PC-3 (cell line): ENCODE measurements at regions not wholly inside any gene's neighbourhood (a gene's known extent, or its start where the extent isn't known, plus 50 kb on each side); places are given as distances from the start of the nearest gene placed in this dataset.

Experiments used
- ATAC-seq: fragments of 200-7000 bp; cut with Tn5 transposase; 2 replicates; pipeline ENCODE4 v1.9.1; 2020; ENCODE audit warnings: mild to moderate bottlenecking, moderate library complexity
- BruUV-seq: library from RNA; stranded (reverse); fragments of 400-500 nt; replicated peaks from 2 replicates; lab custom pipeline; 2021; lab: Mats Ljungman, UMichigan
- CTCF ChIA-PET: fragments of 300-600 bp; sonication (Branson Sonifier 250); formaldehyde crosslinking; loops from one replicate; lab custom pipeline; 2022; ENCODE audit warnings: antibody characterized with exemption; lab: Charles Lee
- POLR2A ChIA-PET: fragments of 300-600 bp; sonication (Branson Sonifier 250); formaldehyde crosslinking; loops from one replicate; lab custom pipeline; 2022; ENCODE audit warnings: antibody characterized with exemption; ENCODE audit not compliant: unreplicated experiment; lab: Charles Lee
- DNase-seq: peaks from one replicate; pipeline ENCODE4 v3.0.0-alpha.2; 2015
- H2AFZ ChIP-seq: fragments of 300-600 bp; sonication (generic); 2 replicates; pipeline ENCODE4 v1.6.0; 2016; ENCODE audit warnings: antibody characterized with exemption, low read length
- H3F3A ChIP-seq: fragments of 300-600 bp; sonication (generic); one replicate; pipeline ENCODE4 v1.6.0; 2017; ENCODE audit warnings: antibody characterized with exemption, low read length, control low read depth, mild to moderate bottlenecking; ENCODE audit not compliant: unreplicated experiment
- H3K27ac ChIP-seq: fragments of 300-600 bp; sonication (generic); 2 replicates; pipeline ENCODE4 v1.5.1; 2016; ENCODE audit warnings: mild to moderate bottlenecking, low read length
- H3K27me3 ChIP-seq: fragments of 300-600 bp; sonication (generic); 2 replicates; pipeline ENCODE4 v1.6.1; 2016; ENCODE audit warnings: low read length, mixed read lengths
- H3K36me3 ChIP-seq: fragments of 300-600 bp; sonication (generic); 2 replicates; pipeline ENCODE4 v1.6.1; 2016; ENCODE audit warnings: low read depth, mixed run types, low read length, mixed read lengths
- H3K4me1 ChIP-seq: fragments of 300-600 bp; sonication (generic); 2 replicates; pipeline ENCODE4 v1.5.1; 2016; ENCODE audit warnings: low read length; ENCODE audit not compliant: insufficient read depth
- H3K4me2 ChIP-seq: fragments of 300-600 bp; sonication (generic); 2 replicates; pipeline ENCODE4 v1.6.0; 2016; ENCODE audit warnings: low read length
- H3K4me3 ChIP-seq: fragments of 300-600 bp; sonication (generic); 2 replicates; pipeline ENCODE4 v1.5.1; 2016; ENCODE audit warnings: mild to moderate bottlenecking, low read length, mixed read lengths
- H3K79me2 ChIP-seq: fragments of 300-600 bp; sonication (generic); 2 replicates; pipeline ENCODE4 v1.6.1; 2017; ENCODE audit warnings: low read length, mixed read lengths
- H3K9ac ChIP-seq: fragments of 300-600 bp; sonication (generic); 2 replicates; pipeline ENCODE4 v1.6.0; 2016; ENCODE audit warnings: mild to moderate bottlenecking, low read length
- H3K9me2 ChIP-seq: fragments of 300-600 bp; sonication (generic); replicated peaks from 2 replicates; pipeline ENCODE4 v1.6.1; 2016; ENCODE audit warnings: mixed run types, low read length, mixed read lengths
- H3K9me3 ChIP-seq: fragments of 300-600 bp; sonication (generic); 2 replicates; pipeline ENCODE4 v1.6.1; 2016; ENCODE audit warnings: low read length, mixed read lengths
- H4K20me1 ChIP-seq: fragments of 300-600 bp; sonication (generic); 2 replicates; pipeline ENCODE4 v1.6.1; 2016; ENCODE audit warnings: low read length, mixed read lengths
- EZH2 ChIP-seq: fragments of 300-600 bp; sonication (generic); IDR thresholded peaks from one replicate; pipeline ENCODE4 v1.6.1; 2017; ENCODE audit warnings: antibody characterized with exemption, mild to moderate bottlenecking, low read length; ENCODE audit not compliant: unreplicated experiment
- EZH2phosphoT487 ChIP-seq: fragments of 300-600 bp; sonication (generic); IDR thresholded peaks from 2 replicates; pipeline ENCODE4 v1.6.1; 2018; ENCODE audit warnings: mild to moderate bottlenecking, antibody characterized with exemption, low read length, borderline replicate concordance
- intact Hi-C: fragments of 100-400 bp; cut with micrococcal nuclease; formaldehyde crosslinking; loops from 2 replicates; pipeline ENCODE4 v1.9.0; 2023
- TF ChIP-seq, protein P1 (sequence below): fragments of 300-600 bp; sonication (generic); conservative IDR thresholded peaks from 2 replicates; pipeline ENCODE4 v1.5.1; 2017; ENCODE audit warnings: antibody characterized with exemption, low read depth, mild to moderate bottlenecking, low read length

DNA sequence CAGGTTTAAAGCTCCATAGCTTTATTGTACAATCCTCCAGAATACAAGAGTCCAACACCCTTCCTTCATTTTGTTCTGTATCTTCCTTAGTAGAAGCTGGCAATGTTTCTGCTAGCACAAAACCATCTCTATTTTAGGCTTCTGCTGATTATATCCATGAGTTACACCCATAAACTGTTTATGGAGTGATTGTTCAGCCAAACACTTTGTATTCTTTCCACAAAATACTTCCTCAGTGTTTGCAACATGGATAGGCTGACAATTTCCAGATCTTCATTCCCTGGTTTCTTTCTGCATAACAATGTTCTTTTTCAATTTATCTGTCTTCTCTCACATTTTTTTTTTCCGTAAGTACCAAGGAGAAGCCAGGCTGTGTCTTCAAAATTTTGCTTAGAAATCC, 839.9 kb upstream of the CDH8 start:
- Histone ChIP-seq H3K27ac (no peak overlapping the region), H3K4me3 (no peak overlapping the region), H3K9me3 (no peaks in the 10 kb centered on the region), H3K4me2 (no peak overlapping the region), H3K79me2 (no peaks in the 10 kb centered on the region), H2AFZ (no peak overlapping the region), H3K27me3 (no peaks in the 10 kb centered on the region), H3K36me3 (no peaks in the 10 kb centered on the region), H3K4me1 (no peaks in the 10 kb centered on the region), H3F3A (no peaks in the 10 kb centered on the region), H3K9ac (no peak overlapping the region), H3K9me2 (no peaks in the 10 kb centered on the region), H4K20me1 (no peaks in the 10 kb centered on the region)
- intact Hi-C loops = no loop called here
- ChIA-PET POLR2A (no interaction called here), CTCF (no interaction called here)
- no peak for ATAC-seq
- DNase-seq = no peak
- TF ChIP-seq EZH2 (no peak), EZH2phosphoT487 (no peak)
- TF ChIP-seq, protein P1, sequence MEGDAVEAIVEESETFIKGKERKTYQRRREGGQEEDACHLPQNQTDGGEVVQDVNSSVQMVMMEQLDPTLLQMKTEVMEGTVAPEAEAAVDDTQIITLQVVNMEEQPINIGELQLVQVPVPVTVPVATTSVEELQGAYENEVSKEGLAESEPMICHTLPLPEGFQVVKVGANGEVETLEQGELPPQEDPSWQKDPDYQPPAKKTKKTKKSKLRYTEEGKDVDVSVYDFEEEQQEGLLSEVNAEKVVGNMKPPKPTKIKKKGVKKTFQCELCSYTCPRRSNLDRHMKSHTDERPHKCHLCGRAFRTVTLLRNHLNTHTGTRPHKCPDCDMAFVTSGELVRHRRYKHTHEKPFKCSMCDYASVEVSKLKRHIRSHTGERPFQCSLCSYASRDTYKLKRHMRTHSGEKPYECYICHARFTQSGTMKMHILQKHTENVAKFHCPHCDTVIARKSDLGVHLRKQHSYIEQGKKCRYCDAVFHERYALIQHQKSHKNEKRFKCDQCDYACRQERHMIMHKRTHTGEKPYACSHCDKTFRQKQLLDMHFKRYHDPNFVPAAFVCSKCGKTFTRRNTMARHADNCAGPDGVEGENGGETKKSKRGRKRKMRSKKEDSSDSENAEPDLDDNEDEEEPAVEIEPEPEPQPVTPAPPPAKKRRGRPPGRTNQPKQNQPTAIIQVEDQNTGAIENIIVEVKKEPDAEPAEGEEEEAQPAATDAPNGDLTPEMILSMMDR = no peak
- no TSS peak for BruUV-seq

DNA sequence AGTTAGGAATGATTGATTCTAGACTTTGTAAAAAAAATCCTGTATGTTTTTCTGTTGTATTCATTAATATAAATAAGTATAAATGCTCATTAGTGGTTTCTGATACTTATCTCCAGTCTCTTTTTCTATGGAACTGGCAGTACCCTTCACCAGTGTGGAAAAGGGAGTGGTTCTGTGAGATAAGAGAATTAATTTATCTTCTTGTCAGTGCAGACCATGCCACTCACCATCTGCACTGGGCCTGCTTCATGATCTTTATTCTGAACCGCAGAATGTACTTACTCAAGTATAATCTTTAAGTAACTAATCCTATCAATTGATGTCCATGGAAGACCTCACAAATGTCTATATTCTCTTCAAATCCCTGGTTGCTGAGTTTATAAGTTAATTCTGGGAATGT, 836.1 kb upstream of the CDH8 start:
- Histone ChIP-seq H4K20me1 (no peaks in the 10 kb centered on the region), H3K9ac (no peak overlapping the region), H3F3A (no peaks in the 10 kb centered on the region), H3K27me3 (no peaks in the 10 kb centered on the region), H3K9me3 (no peaks in the 10 kb centered on the region), H3K36me3 (no peaks in the 10 kb centered on the region), H3K4me2 (no peak overlapping the region), H3K27ac (no peak overlapping the region), H3K79me2 (no peaks in the 10 kb centered on the region), H2AFZ (no peak overlapping the region), H3K4me1 (no peaks in the 10 kb centered on the region), H3K4me3 (no peak overlapping the region), H3K9me2 (no peaks in the 10 kb centered on the region)
- no peak for TF ChIP-seq EZH2
- TF ChIP-seq, protein P1 = no peak
- TF ChIP-seq EZH2phosphoT487 = no peak
- no TSS peak for BruUV-seq
- intact Hi-C loops = no loop called here
- DNase-seq (no peak), ATAC-seq (no peak)
- ChIA-PET CTCF (no interaction called here), POLR2A (no interaction called here)

DNA sequence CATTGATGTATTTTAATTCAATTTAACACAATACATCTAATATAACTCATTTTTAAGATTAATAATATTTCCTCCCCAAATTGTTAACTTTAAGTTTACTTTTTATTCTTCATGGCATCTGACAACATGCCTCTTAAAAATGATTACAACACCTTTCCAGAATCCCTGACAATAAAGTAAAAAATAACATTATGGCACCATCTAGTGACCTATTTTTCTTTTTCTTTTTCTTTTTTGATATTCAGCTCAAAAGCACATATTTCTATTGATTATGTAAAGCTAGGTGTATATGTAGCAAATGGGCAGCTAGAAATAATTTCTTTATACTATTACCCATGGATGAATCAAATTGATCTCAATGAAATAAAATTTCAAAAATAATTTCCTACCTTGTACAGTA, 834.3 kb upstream of the CDH8 start:
- Histone ChIP-seq H3K9me2 (no peaks in the 10 kb centered on the region), H2AFZ (no peak overlapping the region), H3K36me3 (no peaks in the 10 kb centered on the region), H3K4me3 (no peak overlapping the region), H3K79me2 (no peaks in the 10 kb centered on the region), H4K20me1 (no peaks in the 10 kb centered on the region), H3K4me1 (no peaks in the 10 kb centered on the region), H3K27ac (no peak overlapping the region), H3F3A (no peaks in the 10 kb centered on the region), H3K4me2 (no peak overlapping the region), H3K27me3 (no peaks in the 10 kb centered on the region), H3K9ac (no peak overlapping the region), H3K9me3 (no peaks in the 10 kb centered on the region)
- POLR2A ChIA-PET = no interaction called here
- ATAC-seq (no peak), DNase-seq (no peak)
- intact Hi-C loops = no loop called here
- TF ChIP-seq EZH2phosphoT487 (no peak), EZH2 (no peak)
- TF ChIP-seq, protein P1 = no peak
- BruUV-seq = no TSS peak
- CTCF ChIA-PET = interaction anchor here (0.5 kb wide), 1 partner anchor 378 kb away, joined by 5 read pairs; no protein-coding TSS in a partner anchor
